HG02588 (cell line): ENCODE measurements at regions not wholly inside any gene's neighbourhood (a gene's known extent, or its start where the extent isn't known, plus 50 kb on each side); places are given as distances from the start of the nearest gene placed in this dataset.

Experiments used
- ATAC-seq: cut with Tn5 transposase; IDR thresholded peaks from one replicate; pipeline ENCODE4 v1.9.1; 2021; ENCODE audit warnings: mild to moderate bottlenecking, moderate library complexity; ENCODE audit not compliant: unreplicated experiment

GRCh38 chr14:97878206-97878605 is 1081.0 kb downstream of the VRK1 start:
- ATAC-seq, result no peak

- ATAC-seq, result no peak
These were observed 1081.5 kb downstream of the VRK1 start for GRCh38 chr14:97878727-97879126.

- no peak for ATAC-seq
These were observed 1090.5 kb downstream of the VRK1 start for GRCh38 chr14:97887690-97888089.

- no peak for ATAC-seq
These were observed 1091.1 kb downstream of the VRK1 start for GRCh38 chr14:97888331-97888730.

GRCh38 chr14:97891515-97891914 is 1094.3 kb downstream of the VRK1 start:
- no peak for ATAC-seq

GRCh38 chr14:97894552-97894951 is 1097.4 kb downstream of the VRK1 start:
- ATAC-seq, result no peak

- no peak for ATAC-seq
These were observed 1103.1 kb downstream of the VRK1 start for GRCh38 chr14:97900196-97900854.

- ATAC-seq, result no peak
These were observed 1105.4 kb downstream of the VRK1 start for GRCh38 chr14:97902630-97903029.

GRCh38 chr14:97903821-97904220 is 1106.6 kb downstream of the VRK1 start:
- no peak for ATAC-seq

- no peak for ATAC-seq
These were observed 1115.0 kb downstream of the VRK1 start for GRCh38 chr14:97912217-97912616.

GRCh38 chr14:97916100-97916499 is 1118.9 kb downstream of the VRK1 start:
- ATAC-seq, result no peak

GRCh38 chr14:97916669-97917568 is 1119.7 kb downstream of the VRK1 start:
- no peak for ATAC-seq

GRCh38 chr14:97920201-97920600 is 1123.0 kb downstream of the VRK1 start:
- no peak for ATAC-seq

- no peak for ATAC-seq
These were observed 1124.1 kb downstream of the VRK1 start for GRCh38 chr14:97921296-97921695.

- ATAC-seq, result no peak
These were observed 1127.9 kb downstream of the VRK1 start for GRCh38 chr14:97924922-97925613.

GRCh38 chr14:97930166-97930565 is 1133.0 kb downstream of the VRK1 start:
- ATAC-seq, result no peak

GRCh38 chr14:97931273-97931672 is 1134.1 kb downstream of the VRK1 start:
- ATAC-seq, result no peak

GRCh38 chr14:97942921-97943320 is 1145.7 kb downstream of the VRK1 start:
- no peak for ATAC-seq

GRCh38 chr14:97943619-97944018 is 1146.4 kb downstream of the VRK1 start:
- ATAC-seq, result no peak

- no peak for ATAC-seq
These were observed 1147.2 kb downstream of the VRK1 start for GRCh38 chr14:97944380-97944779.

- no peak for ATAC-seq
These were observed 1148.4 kb downstream of the VRK1 start for GRCh38 chr14:97945631-97946030.

GRCh38 chr14:97946240-97946639 is 1149.1 kb downstream of the VRK1 start:
- ATAC-seq, result no peak
